ENCODE measurements at regions not wholly inside any gene's neighbourhood (a gene's known extent, or its start where the extent isn't known, plus 50 kb on each side); places are given as distances from the start of the nearest gene placed in this dataset.

DNA sequence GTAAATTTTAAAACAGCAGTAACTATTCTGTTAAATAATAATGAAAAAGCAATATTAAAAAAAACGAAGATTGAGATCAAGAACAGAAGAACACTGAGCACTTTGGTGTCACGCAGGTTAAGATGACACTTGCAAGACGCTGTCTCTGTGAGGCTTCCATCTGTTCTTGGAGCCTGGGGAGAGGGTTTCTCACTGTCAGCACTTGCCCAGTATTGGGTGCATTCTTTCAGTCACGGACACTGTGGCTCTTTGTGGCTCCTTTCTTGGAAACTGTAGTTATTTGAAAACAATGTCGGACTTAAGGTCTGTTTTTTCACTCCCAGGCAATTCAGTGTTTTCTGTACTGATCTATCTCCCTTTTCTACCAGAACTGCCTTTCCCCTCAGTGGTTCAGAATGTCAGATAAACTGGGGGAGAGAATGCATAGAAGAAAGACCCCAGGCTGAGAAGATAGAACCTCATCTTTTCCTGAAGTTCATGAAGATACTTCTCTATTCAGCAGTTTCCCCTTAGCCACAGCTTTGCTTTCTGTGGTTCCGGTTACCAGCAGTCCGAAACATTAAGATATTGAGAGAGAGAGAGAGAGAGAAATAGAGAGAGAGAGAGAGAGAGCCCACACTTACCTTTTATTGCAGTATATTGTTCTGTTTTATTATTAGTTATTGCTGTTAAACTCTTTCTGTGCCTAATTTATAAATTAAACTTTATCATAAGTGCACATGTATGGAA lies 283.3 kb downstream of the DCDC2C start:
- TF ChIP-seq, protein P1, sequence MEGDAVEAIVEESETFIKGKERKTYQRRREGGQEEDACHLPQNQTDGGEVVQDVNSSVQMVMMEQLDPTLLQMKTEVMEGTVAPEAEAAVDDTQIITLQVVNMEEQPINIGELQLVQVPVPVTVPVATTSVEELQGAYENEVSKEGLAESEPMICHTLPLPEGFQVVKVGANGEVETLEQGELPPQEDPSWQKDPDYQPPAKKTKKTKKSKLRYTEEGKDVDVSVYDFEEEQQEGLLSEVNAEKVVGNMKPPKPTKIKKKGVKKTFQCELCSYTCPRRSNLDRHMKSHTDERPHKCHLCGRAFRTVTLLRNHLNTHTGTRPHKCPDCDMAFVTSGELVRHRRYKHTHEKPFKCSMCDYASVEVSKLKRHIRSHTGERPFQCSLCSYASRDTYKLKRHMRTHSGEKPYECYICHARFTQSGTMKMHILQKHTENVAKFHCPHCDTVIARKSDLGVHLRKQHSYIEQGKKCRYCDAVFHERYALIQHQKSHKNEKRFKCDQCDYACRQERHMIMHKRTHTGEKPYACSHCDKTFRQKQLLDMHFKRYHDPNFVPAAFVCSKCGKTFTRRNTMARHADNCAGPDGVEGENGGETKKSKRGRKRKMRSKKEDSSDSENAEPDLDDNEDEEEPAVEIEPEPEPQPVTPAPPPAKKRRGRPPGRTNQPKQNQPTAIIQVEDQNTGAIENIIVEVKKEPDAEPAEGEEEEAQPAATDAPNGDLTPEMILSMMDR (IDR thresholded peaks at IDR 0.05): no peak
- no peak for TF ChIP-seq ZFX (IDR thresholded peaks at IDR 0.05; ENCODE audit: borderline replicate concordance)
- no peak overlapping the region for H3K27ac ChIP-seq

DNA sequence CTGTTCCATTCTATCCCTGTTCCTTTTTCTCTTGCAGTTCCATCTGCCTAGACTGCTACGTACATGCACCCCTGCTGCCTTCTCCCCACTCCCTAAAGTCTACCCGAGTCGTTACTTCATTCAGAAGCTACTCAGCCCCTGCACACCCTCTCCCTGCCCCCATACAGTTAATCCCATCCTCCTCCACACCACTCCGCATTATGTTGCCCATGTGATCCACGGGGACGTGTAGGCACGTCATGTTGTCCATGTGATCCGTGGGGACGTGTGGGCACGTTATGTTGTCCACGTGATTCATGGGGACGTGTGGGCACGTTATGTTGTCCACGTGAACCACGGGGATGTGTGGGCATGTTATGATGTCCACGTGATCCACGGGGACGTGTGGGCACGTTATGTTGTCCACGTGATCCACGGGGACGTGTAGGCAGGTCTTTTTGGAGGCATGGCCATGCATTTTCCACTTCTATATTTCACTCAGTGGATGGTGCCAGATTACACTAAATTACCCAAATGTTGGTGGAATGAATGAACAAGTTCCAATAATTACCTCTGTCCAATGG lies 299.5 kb downstream of the DCDC2C start:
- TF ChIP-seq, protein P1 (IDR thresholded peaks at IDR 0.05): no peak
- no peak for TF ChIP-seq ZFX (IDR thresholded peaks at IDR 0.05; ENCODE audit: borderline replicate concordance)
- H3K27ac ChIP-seq: no peak overlapping the region

DNA sequence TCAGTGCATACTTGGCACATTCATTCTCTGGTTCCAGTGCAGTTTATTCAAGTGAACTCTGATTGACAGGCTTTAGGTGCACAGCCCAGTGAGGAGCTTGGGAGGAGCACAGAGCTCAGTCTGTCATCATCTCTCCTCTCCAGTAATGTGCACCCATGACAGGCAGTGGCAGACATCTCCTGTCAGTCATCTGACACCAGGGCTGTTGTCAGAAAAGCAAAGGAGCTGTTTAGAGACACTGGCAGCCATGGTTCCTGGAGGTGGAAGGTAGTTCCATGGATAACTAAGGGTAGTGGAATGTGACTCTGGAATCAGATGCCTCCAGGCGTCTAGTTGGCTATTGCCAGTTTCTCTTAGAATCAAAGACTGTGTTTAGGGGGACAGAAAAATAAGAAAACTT lies 308.8 kb downstream of the DCDC2C start:
- no peak overlapping the region for H3K27ac ChIP-seq
- TF ChIP-seq, protein P1 (IDR thresholded peaks at IDR 0.05): no peak
- no peak for TF ChIP-seq ZFX (IDR thresholded peaks at IDR 0.05; ENCODE audit: borderline replicate concordance)

DNA sequence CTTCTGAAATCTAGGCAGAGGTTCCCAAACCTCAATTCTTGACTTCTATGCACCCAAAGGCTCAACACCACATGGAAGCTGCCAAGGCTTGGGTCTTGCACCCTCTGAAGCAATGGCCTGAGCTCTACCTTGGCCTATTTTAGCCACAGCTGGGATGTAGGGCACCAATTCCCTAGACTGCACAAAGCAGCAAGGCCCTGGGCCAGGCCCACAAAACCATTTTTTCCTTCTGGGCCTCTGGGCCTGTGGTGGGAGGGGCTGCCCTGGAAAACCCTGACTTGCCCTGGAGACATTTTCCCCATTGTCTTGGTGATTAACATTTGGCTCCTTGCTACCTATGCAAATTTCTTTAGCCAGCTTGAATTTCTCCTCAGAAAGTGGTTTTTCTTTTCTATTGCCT lies 315.2 kb downstream of the DCDC2C start:
- TF ChIP-seq ZFX (IDR thresholded peaks at IDR 0.05; ENCODE audit: borderline replicate concordance): no peak
- TF ChIP-seq, protein P1 (IDR thresholded peaks at IDR 0.05): no peak
- no peak overlapping the region for H3K27ac ChIP-seq

DNA sequence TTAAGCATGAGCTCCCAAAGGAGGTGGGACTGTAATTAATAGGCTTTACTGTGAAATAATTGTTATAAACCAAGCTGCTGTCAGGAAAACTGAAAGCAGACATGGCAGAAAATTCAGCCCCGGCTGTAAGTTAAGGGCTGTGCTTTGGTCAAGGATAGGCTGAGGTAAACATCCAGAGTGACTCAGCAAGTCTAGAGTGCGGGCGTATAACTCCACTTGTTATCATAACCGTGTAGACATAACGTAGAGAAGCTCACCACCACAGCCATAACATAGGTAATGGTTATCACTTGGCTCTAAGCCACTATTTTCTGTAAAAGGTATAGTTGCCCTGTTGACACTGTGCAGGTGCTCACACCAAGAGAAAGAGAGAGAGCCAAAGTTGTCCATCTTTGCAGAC lies 316.8 kb downstream of the DCDC2C start:
- no peak overlapping the region for H3K27ac ChIP-seq
- TF ChIP-seq, protein P1 (IDR thresholded peaks at IDR 0.05): no peak
- no peak for TF ChIP-seq ZFX (IDR thresholded peaks at IDR 0.05; ENCODE audit: borderline replicate concordance)

DNA sequence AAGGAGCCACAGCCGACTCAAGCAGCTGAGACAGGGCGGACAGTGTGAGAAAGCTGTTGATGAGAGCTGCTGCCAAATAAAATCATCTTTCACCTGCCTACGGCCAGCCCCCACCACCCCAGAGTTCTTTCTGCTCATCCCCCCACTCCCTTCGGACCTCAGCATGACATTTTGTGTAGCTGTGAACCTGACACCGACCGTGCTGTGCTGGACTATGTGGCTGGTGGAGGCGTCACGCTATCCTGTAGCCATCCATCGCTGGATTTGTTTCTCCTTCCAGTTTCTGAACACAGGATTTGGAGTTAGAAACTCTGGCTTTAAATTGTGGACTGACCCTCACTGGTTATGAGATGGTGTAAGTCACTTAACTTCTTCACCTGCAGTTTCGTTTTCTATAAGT lies 317.3 kb downstream of the DCDC2C start:
- TF ChIP-seq, protein P1 (IDR thresholded peaks at IDR 0.05): no peak
- no peak for TF ChIP-seq ZFX (IDR thresholded peaks at IDR 0.05; ENCODE audit: borderline replicate concordance)
- H3K27ac ChIP-seq: no peak overlapping the region

DNA sequence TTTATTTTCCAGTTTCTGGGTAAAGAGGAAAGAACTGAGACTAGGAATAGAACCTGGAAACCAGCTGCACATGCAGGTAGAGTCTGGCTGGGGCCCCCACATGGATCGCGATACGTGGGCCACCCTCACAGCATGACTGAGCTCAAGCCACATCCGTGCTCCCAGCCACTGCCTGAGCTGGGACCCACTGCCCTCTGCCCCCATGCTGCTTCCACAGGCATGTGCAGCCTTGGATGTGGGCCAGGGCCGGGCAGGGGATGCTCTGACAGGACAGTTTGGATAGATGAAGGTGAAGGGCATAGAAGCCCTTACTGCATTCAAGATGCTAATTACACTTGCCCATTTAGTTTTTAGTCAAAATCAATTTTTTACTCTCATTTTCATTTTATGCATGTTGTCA lies 321.2 kb downstream of the DCDC2C start:
- no peak overlapping the region for H3K27ac ChIP-seq
- TF ChIP-seq, protein P1 (IDR thresholded peaks at IDR 0.05): no peak
- TF ChIP-seq ZFX (IDR thresholded peaks at IDR 0.05; ENCODE audit: borderline replicate concordance): no peak
